ENCODE measurements at regions not wholly inside any gene's neighbourhood (a gene's known extent, or its start where the extent isn't known, plus 50 kb on each side); places are given as distances from the start of the nearest gene placed in this dataset.
"Not testable (repeated sequence)": the region's sequence is repeated elsewhere in the genome, so short reads cannot be mapped to it uniquely, and the experiment has no call there.

DNA sequence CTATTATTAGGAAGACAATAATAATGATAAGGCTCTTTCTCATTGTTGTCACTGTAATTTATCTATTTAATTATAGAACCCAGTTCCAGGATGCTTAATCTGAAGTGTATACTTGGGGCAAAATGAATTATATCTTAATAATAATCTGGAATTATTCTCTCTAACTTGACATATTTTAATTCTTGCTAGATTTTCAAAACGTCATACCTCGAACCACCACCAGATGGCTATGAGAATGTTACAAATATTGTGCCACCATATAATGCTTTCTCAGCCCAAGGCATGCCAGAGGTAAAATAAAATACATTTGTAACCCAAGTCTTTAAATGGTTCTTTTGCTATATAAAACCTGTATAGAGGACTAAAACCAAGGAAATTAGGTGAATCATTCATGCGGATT lies 4849.3 kb upstream of the OR11H1 start:
- TF ChIP-seq, protein P1, sequence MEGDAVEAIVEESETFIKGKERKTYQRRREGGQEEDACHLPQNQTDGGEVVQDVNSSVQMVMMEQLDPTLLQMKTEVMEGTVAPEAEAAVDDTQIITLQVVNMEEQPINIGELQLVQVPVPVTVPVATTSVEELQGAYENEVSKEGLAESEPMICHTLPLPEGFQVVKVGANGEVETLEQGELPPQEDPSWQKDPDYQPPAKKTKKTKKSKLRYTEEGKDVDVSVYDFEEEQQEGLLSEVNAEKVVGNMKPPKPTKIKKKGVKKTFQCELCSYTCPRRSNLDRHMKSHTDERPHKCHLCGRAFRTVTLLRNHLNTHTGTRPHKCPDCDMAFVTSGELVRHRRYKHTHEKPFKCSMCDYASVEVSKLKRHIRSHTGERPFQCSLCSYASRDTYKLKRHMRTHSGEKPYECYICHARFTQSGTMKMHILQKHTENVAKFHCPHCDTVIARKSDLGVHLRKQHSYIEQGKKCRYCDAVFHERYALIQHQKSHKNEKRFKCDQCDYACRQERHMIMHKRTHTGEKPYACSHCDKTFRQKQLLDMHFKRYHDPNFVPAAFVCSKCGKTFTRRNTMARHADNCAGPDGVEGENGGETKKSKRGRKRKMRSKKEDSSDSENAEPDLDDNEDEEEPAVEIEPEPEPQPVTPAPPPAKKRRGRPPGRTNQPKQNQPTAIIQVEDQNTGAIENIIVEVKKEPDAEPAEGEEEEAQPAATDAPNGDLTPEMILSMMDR (IDR thresholded peaks at IDR 0.05), result not testable (repeated sequence)
- not testable (repeated sequence) for TF ChIP-seq POLR2A (IDR thresholded peaks at IDR 0.05)

Measured in tibial nerve (tissue), 3 donors.